Nephron (organoid): ENCODE measurements at regions not wholly inside any gene's neighbourhood (a gene's known extent, or its start where the extent isn't known, plus 50 kb on each side); places are given as distances from the start of the nearest gene placed in this dataset.

ENCODE experiments used
- H3K27ac Mint-ChIP-seq, 3 experiments: 2 replicates each; pipeline ENCODE4 v1.8.0; 2020; ENCODE audit warnings: mixed read lengths in 3 of 3, mild to moderate bottlenecking in 2 of 3, moderate library complexity in 1 of 3
- H3K27me3 Mint-ChIP-seq: 2 replicates; pipeline ENCODE4 v1.8.0; 2021; ENCODE audit warnings: low read depth, mild to moderate bottlenecking, moderate library complexity, mixed read lengths
- H3K36me3 Mint-ChIP-seq: 2 replicates; pipeline ENCODE4 v1.8.0; 2020; ENCODE audit warnings: low read depth, mixed read lengths
- H3K4me1 Mint-ChIP-seq: 2 replicates; pipeline ENCODE4 v1.8.0; 2020; ENCODE audit warnings: mixed read lengths
- H3K4me3 Mint-ChIP-seq, 3 experiments: 2 replicates each; pipeline ENCODE4 v1.8.0; 2020; ENCODE audit warnings: mild to moderate bottlenecking in 3 of 3, mixed read lengths in 3 of 3, moderate library complexity in 2 of 3
- H3K9me3 Mint-ChIP-seq: 2 replicates; pipeline ENCODE4 v1.8.0; 2020; ENCODE audit warnings: mixed read lengths
- CTCF ChIP-seq, 3 experiments: fragments of 200-600 bp; sonication (generic); IDR thresholded peaks; one replicate each; pipeline ENCODE4 v1.5.0; 2021; ENCODE audit warnings: antibody characterized with exemption in 3 of 3; ENCODE audit not compliant: unreplicated experiment in 3 of 3

- H3K4me3 Mint-ChIP-seq: no peak overlapping the region
- H3K27me3 Mint-ChIP-seq: peaks cover 3% of the 10 kb centered on the region
- TF ChIP-seq CTCF (IDR thresholded peaks at IDR 0.05; ENCODE audit: unreplicated experiment in 3 of 3): no peak
- H3K36me3 Mint-ChIP-seq: no peaks in the 10 kb centered on the region
- H3K9me3 Mint-ChIP-seq: no peaks in the 10 kb centered on the region
- H3K27ac Mint-ChIP-seq: no peak overlapping the region
- peaks cover 5% of the 10 kb centered on the region for H3K4me1 Mint-ChIP-seq
These were observed 118.2 kb upstream of the RAP2B start for GRCh38 chr3:153043729-153044328.

DNA sequence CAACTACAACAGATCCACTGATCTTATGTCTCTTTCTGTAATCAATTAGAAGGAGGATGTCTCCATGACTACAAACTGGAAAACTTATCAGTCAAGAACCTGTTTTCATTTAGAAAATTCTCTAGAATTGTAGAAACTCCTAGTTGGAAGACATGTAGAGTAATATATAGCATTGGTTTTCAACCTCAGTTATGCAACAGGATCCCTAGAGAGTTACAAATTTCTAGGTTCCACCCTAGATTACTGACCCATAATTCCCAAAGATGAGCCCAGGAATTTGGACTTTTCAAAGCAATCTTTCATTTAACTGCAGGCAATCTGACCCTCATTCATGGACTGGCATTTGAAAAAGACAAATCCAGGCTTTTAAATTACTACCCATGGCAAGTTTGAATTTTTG, 116.9 kb upstream of the RAP2B start:
- Mint-ChIP-seq H3K4me3 (no peak overlapping the region), H3K27ac (no peak overlapping the region)
- TF ChIP-seq CTCF (IDR thresholded peaks at IDR 0.05; ENCODE audit: unreplicated experiment in 3 of 3): no peak

DNA sequence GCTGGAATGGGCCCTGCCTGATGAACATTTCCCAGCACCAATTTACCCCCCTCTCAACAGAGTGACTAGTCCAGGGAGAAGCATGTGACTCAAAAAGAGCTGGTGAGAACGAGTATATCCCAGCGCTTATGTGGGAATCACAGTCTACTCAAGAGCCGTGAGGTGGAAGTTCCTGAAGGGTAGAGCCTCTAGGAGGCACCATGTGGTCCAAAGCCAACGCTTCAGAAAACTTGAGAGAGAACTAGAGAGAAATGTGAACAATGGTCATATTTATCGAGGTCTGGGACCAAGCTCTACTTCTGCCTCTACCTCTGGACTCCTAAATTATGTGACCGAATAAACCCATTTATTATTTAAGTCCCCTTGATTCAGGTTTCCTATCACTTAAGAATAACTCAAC, 111.0 kb upstream of the RAP2B start:
- no peak for TF ChIP-seq CTCF (IDR thresholded peaks at IDR 0.05; ENCODE audit: unreplicated experiment in 3 of 3)
- H3K36me3 Mint-ChIP-seq: no peaks in the 10 kb centered on the region
- H3K4me1 Mint-ChIP-seq: no peaks in the 10 kb centered on the region
- no peak overlapping the region for H3K27ac Mint-ChIP-seq
- H3K9me3 Mint-ChIP-seq: no peaks in the 10 kb centered on the region
- peaks cover 3% of the 10 kb centered on the region for H3K27me3 Mint-ChIP-seq
- H3K4me3 Mint-ChIP-seq: no peak overlapping the region

More for the DNA sequence above, 116.9 kb upstream of the RAP2B start:
- Mint-ChIP-seq H3K9me3 (no peaks in the 10 kb centered on the region), H3K36me3 (no peaks in the 10 kb centered on the region), H3K27me3 (peaks cover 3% of the 10 kb centered on the region), H3K4me1 (peaks cover 5% of the 10 kb centered on the region)

DNA sequence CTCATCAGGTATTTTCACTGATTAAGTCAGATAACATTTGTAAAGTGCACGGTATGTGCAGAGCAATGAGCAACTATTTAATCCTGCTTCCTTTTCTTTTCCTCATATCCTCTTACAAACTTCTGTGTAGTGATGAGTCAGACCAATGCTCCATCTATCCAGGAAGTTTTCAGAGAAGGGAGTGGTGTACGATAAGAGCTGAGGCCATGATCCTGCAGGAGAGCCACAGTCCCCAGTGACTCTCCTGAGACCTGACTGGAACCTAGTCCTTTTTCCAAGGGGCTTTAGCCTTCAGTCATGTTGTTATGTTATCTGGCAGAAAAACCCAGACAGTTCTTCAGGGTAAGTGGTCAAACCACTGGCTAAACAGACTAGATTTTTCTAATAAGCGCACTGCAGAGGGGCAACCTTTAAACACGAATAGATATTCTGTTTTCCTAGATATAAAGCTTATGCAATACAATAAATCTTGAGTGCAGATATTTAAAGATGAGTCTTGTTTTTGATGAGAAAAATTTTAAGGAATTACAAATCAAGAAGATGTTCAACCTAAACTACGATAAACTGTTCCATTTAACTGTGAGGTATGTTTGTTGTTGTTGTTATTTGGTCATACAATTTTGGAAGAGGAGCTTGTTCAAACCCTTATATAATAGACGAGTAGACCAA, 110.5 kb upstream of the RAP2B start:
- Mint-ChIP-seq H3K9me3 (no peaks in the 10 kb centered on the region), H3K36me3 (no peaks in the 10 kb centered on the region), H3K27me3 (peaks cover 3% of the 10 kb centered on the region), H3K27ac (no peak overlapping the region), H3K4me3 (no peak overlapping the region), H3K4me1 (no peaks in the 10 kb centered on the region)
- TF ChIP-seq CTCF (IDR thresholded peaks at IDR 0.05; ENCODE audit: unreplicated experiment in 3 of 3): no peak

DNA sequence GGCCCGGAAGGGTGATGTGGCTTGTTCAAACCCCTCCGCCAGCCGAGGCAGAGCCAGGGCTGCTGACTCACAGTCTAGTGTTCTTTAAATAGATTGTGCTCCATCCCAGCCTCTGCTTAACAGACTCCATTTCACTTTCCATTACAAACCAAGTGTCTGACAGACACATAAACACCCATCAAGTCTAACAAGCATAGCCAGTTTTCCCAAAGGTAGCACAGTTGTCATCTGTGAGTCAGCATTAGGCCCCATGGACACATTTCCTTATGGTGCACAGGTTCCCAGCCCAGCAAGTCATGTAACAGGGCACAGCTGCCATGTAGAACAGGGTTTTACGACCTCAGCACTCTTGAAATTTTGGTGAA, 109.9 kb upstream of the RAP2B start:
- H3K9me3 Mint-ChIP-seq: no peaks in the 10 kb centered on the region
- no peaks in the 10 kb centered on the region for H3K36me3 Mint-ChIP-seq
- no peak overlapping the region for H3K27ac Mint-ChIP-seq

More for the DNA sequence above, 109.9 kb upstream of the RAP2B start:
- no peak for TF ChIP-seq CTCF (IDR thresholded peaks at IDR 0.05; ENCODE audit: unreplicated experiment in 3 of 3)
- Mint-ChIP-seq H3K27me3 (peaks cover under 1% of the 10 kb centered on the region), H3K4me1 (no peaks in the 10 kb centered on the region), H3K4me3 (no peak overlapping the region)
